AG09309 (cell line): ENCODE measurements at regions not wholly inside any gene's neighbourhood (a gene's known extent, or its start where the extent isn't known, plus 50 kb on each side); places are given as distances from the start of the nearest gene placed in this dataset.

Experiments
- DNase-seq: peaks from one replicate; pipeline ENCODE4 v3.0.0-alpha.2; 2010; ENCODE audit warnings: low read depth
- H3K4me3 ChIP-seq: 2 replicates; pipeline ENCODE4 v1.5.1; 2011; ENCODE audit warnings: mild to moderate bottlenecking, low read depth, low read length, moderate library complexity; ENCODE audit not compliant: control insufficient read depth
- CTCF ChIP-seq: IDR thresholded peaks from 2 replicates; pipeline ENCODE4 v1.5.1; 2011; ENCODE audit warnings: mild to moderate bottlenecking, low read depth, low read length, inconsistent platforms; ENCODE audit not compliant: insufficient read depth, control insufficient read depth; ENCODE audit errors: missing control alignments

DNA sequence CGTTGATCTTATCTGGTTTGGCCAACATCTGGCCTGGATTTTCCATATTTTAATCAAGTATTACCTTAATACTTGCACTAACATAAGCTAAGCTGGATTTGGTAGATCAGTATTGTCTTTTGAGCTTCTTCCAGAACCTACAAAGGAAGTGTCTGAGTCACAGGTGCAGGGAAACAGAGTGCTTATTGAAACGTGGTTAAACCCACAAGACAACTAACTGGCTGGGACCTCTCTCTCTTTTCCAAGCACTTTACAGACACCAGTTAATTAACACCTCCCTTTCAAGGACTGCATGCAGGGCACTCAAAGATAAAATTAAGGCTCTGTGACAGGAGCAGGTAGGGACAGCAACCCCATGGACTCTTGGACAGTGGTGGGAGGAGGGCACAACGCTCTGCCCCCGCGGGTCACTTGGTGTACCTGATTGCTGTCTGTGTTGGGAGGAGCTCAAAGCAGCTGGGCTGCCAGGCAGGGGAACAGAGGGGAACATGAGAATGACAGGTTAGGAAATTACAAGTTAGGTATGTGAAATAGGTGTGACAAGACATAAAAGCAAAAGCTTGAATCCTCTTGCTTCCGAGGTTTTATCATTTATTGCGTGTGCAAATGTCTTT lies 133.7 kb upstream of the MON1B start:
- no peak overlapping the region for H3K4me3 ChIP-seq
- no peak for TF ChIP-seq CTCF
- no peak for DNase-seq

- H3K4me3 ChIP-seq = no peak overlapping the region
- DNase-seq = no peak
- no peak for TF ChIP-seq CTCF
Observed at GRCh38 chr16:77059446-77059845, 131.5 kb upstream of the MON1B start.

- no peak for DNase-seq
- H3K4me3 ChIP-seq = no peak overlapping the region
- no peak for TF ChIP-seq CTCF
Observed at GRCh38 chr16:77060614-77061013, 130.4 kb upstream of the MON1B start.

DNA sequence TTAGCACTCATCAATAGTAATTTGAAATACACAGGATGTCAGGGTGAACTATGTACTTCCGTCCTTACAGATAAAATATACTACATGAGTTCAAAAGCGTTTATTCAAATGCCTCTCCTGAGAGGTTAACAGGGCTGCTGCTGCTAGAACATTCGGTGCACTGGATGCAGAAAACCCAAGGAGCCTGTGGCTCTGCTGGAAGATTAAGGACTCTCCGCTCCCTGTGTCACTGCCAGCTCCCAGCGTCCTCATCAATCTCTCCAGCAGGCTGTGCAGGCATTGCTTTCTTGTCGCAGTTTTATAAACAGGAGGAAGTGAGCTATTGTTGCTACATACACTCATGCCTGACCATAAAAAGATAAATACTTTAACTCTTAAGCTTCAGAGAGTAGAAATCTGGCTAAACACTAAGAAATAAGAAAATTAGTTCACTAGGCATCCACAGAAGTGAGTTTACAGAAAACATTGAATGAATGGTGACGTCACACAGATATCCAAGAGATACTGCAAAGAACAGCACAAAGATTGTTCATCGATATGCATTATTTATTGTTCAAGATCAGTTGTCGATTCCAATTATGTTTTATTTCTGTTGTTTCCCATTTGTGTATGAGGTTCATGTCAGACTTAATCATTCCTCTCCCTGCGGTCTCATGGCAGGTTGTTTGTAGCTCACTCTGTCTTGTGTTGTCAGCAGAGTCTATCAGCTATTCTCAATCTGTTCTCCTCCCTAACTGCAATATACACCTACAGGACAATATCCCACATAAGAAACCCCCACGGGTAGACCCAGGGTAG lies 127.9 kb upstream of the MON1B start:
- no peak for DNase-seq
- no peak for TF ChIP-seq CTCF
- no peak overlapping the region for H3K4me3 ChIP-seq

DNA sequence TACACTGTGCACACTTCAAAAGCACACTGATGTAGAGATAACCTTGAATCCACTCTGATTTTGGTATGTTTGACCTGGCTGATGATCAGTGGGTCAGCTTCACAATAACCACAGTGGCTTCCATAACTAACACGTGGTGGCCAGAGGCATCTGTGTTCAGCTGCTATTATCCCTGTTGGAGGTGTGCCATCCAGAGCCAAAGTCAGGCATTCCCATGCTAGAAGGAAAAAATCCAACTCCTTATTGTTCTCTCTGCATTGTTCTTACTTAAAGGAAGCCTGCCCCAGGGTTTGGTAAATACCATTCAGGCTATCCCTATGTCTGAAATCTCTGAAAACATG lies 127.3 kb upstream of the MON1B start:
- no peak for TF ChIP-seq CTCF
- H3K4me3 ChIP-seq = no peak overlapping the region
- no peak for DNase-seq

GRCh38 chr16:77064037-77064436 lies 127.0 kb upstream of the MON1B start:
- no peak overlapping the region for H3K4me3 ChIP-seq
- no peak for TF ChIP-seq CTCF
- DNase-seq = no peak
